HG03039 (cell line): ENCODE measurements at regions not wholly inside any gene's neighbourhood (a gene's known extent, or its start where the extent isn't known, plus 50 kb on each side); places are given as distances from the start of the nearest gene placed in this dataset.

Source experiments
- ATAC-seq: cut with Tn5 transposase; IDR thresholded peaks from one replicate; pipeline ENCODE4 v1.9.1; 2021; ENCODE audit warnings: mild to moderate bottlenecking, moderate library complexity; ENCODE audit not compliant: unreplicated experiment

GRCh38 chr5:30765227-30765626, 428.3 kb upstream of the CDH6 start:
- ATAC-seq: no peak

GRCh38 chr5:30764704-30765103, 428.8 kb upstream of the CDH6 start:
- no peak for ATAC-seq

GRCh38 chr5:30759731-30760130, 433.8 kb upstream of the CDH6 start:
- no peak for ATAC-seq

- ATAC-seq: no peak
These were observed 441.5 kb upstream of the CDH6 start for GRCh38 chr5:30752015-30752414.

GRCh38 chr5:30749971-30750370, 443.5 kb upstream of the CDH6 start:
- ATAC-seq: no peak

- ATAC-seq: no peak
These were observed 446.1 kb upstream of the CDH6 start for GRCh38 chr5:30747412-30747811.

- no peak for ATAC-seq
These were observed 456.8 kb upstream of the CDH6 start for GRCh38 chr5:30736669-30737068.

- ATAC-seq: no peak
These were observed 459.4 kb upstream of the CDH6 start for GRCh38 chr5:30734118-30734517.

GRCh38 chr5:30725073-30725472, 468.4 kb upstream of the CDH6 start:
- no peak for ATAC-seq

- ATAC-seq: no peak
These were observed 495.3 kb upstream of the CDH6 start for GRCh38 chr5:30698217-30698616.

- no peak for ATAC-seq
These were observed 500.2 kb upstream of the CDH6 start for GRCh38 chr5:30693326-30693725.

GRCh38 chr5:30690931-30691330, 502.6 kb upstream of the CDH6 start:
- no peak for ATAC-seq

- no peak for ATAC-seq
These were observed 506.0 kb upstream of the CDH6 start for GRCh38 chr5:30687461-30687860.

- no peak for ATAC-seq
These were observed 507.0 kb upstream of the CDH6 start for GRCh38 chr5:30686530-30686929.

GRCh38 chr5:30676223-30676840, 517.2 kb upstream of the CDH6 start:
- ATAC-seq: no peak

GRCh38 chr5:30667293-30667692, 526.2 kb upstream of the CDH6 start:
- no peak for ATAC-seq

- no peak for ATAC-seq
These were observed 530.0 kb upstream of the CDH6 start for GRCh38 chr5:30663536-30663935.

- no peak for ATAC-seq
These were observed 531.1 kb upstream of the CDH6 start for GRCh38 chr5:30662373-30662772.

GRCh38 chr5:30661730-30662129, 531.8 kb upstream of the CDH6 start:
- no peak for ATAC-seq

GRCh38 chr5:30659417-30659816, 534.1 kb upstream of the CDH6 start:
- ATAC-seq: no peak

GRCh38 chr5:30650311-30650710, 543.2 kb upstream of the CDH6 start:
- no peak for ATAC-seq

GRCh38 chr5:30638899-30639298, 554.6 kb upstream of the CDH6 start:
- ATAC-seq: no peak

- no peak for ATAC-seq
These were observed 565.5 kb upstream of the CDH6 start for GRCh38 chr5:30627945-30628344.
